K562 (cell line): ENCODE measurements at regions not wholly inside any gene's neighbourhood (a gene's known extent, or its start where the extent isn't known, plus 50 kb on each side); places are given as distances from the start of the nearest gene placed in this dataset.

Experiments
- ATAC-seq: fragments of 200-7000 bp; cut with Tn5 transposase; 3 replicates; pipeline ENCODE4 v1.9.1; 2020; ENCODE audit warnings: moderate library complexity
- BruUV-seq: library from RNA; stranded (reverse); fragments of 400-500 nt; replicated peaks from 2 replicates; lab custom pipeline; 2021; lab: Mats Ljungman, UMichigan
- CTCF ChIA-PET: fragments of 300-600 bp; formaldehyde crosslinking; extraction: SDS; loops from one replicate; lab custom pipeline; 2021; ENCODE audit warnings: low intra/inter-chr PET ratio; lab: Yijun Ruan, JAX
- POLR2A ChIA-PET: fragments of 300-600, 350-650 bp; sonication (Branson Sonifier 250); formaldehyde crosslinking; extraction: SDS; loops from one replicate; lab custom pipeline; 2021; ENCODE audit warnings: antibody characterized with exemption, inconsistent platforms; lab: Yijun Ruan, JAX
- DNase-seq, 4 experiments: peaks; one replicate each; pipeline versions ENCODE4 v3.0.0 to v3.0.0-alpha.2; 2011 to 2018; ENCODE audit warnings: low spot score in 3 of 4, mixed read lengths in 3 of 4; ENCODE audit errors: extremely low read depth in 1 of 4
- FAIRE-seq: peaks from 2 replicates; lab custom pipeline; 2011; peaks lifted over from hg19 to GRCh38; lab: Jason Lieb, UNC
- H2AFZ ChIP-seq: 2 replicates; pipeline ENCODE4 v1.6.0; 2011; ENCODE audit warnings: low read depth, low read length, control low read depth, inconsistent platforms
- H3K27ac ChIP-seq: fragments of 200-600 bp; 3 replicates; pipeline ENCODE4 v1.8.0; 2011; ENCODE audit warnings: low read depth, mild to moderate bottlenecking, control low read depth, inconsistent platforms, low read length, moderate library complexity, mixed read lengths; ENCODE audit errors: extremely low read depth
- H3K27me3 ChIP-seq, 2 experiments: fragments of 300-600 bp in 1 of 2; 2 replicates in 1 of 2; 3 replicates in 1 of 2; pipeline versions ENCODE4 v1.6.0 to v1.8.0; 2011; ENCODE audit warnings: inconsistent platforms in 2 of 2, low read length in 2 of 2, mild to moderate bottlenecking in 1 of 2, mixed read lengths in 1 of 2, moderate library complexity in 1 of 2; ENCODE audit not compliant: control insufficient read depth in 2 of 2, insufficient read depth in 2 of 2
- H3K36me3 ChIP-seq: fragments of 300-600 bp; 3 replicates; pipeline ENCODE4 v1.8.0; 2011; ENCODE audit warnings: mild to moderate bottlenecking, low read length, inconsistent platforms; ENCODE audit not compliant: control insufficient read depth, insufficient read depth
- H3K4me1 ChIP-seq, 2 experiments: fragments of 200-600 bp in 1 of 2; replicated peaks in 1 of 2; 2 replicates in 1 of 2; 3 replicates in 1 of 2; pipeline versions ENCODE4 v1.5.1 to v1.8.0; 2011; ENCODE audit warnings: inconsistent platforms in 2 of 2, low read length in 2 of 2, mild to moderate bottlenecking in 1 of 2, mixed read lengths in 1 of 2, moderate library complexity in 1 of 2; ENCODE audit not compliant: control insufficient read depth in 2 of 2, insufficient read depth in 2 of 2
- H3K4me2 ChIP-seq: 2 replicates; pipeline ENCODE4 v1.6.1; 2011; ENCODE audit warnings: low read length, control low read depth, inconsistent platforms, mixed read lengths; ENCODE audit not compliant: insufficient read depth
- H3K4me3 ChIP-seq: fragments of 200-600 bp; sonication (generic), shearing (Covaris generic); 2 replicates; pipeline ENCODE4 v1.5.1; 2016; ENCODE audit warnings: control low read depth, inconsistent platforms
- H3K79me2 ChIP-seq: fragments of 200-600 bp; 3 replicates; pipeline ENCODE4 v1.8.0; 2011; ENCODE audit warnings: low read length, inconsistent platforms; ENCODE audit not compliant: control insufficient read depth, insufficient read depth
- H3K9ac ChIP-seq, 2 experiments: 2 replicates each; pipeline versions ENCODE4 v1.6.0 to v1.6.1; 2011; ENCODE audit warnings: low read depth in 2 of 2, low read length in 2 of 2, control low read depth in 1 of 2, inconsistent platforms in 1 of 2, mild to moderate bottlenecking in 1 of 2, mixed read lengths in 1 of 2; ENCODE audit not compliant: insufficient read depth in 1 of 2
- H3K9me1 ChIP-seq: one replicate; pipeline ENCODE4 v1.6.0; 2011; ENCODE audit warnings: inconsistent platforms, mild to moderate bottlenecking, low read length, moderate library complexity; ENCODE audit not compliant: control insufficient read depth, insufficient read depth
- H3K9me3 ChIP-seq: replicated peaks from 2 replicates; pipeline ENCODE4 v1.5.1; 2011; ENCODE audit warnings: low read depth, low read length, inconsistent platforms; ENCODE audit not compliant: control insufficient read depth, insufficient read depth
- H4K20me1 ChIP-seq: replicated peaks from 2 replicates; pipeline ENCODE4 v1.6.1; 2011; ENCODE audit warnings: low read length, inconsistent platforms, mixed read lengths; ENCODE audit not compliant: control insufficient read depth, insufficient read depth
- CXXC5 ChIP-seq: fragments of 250-450 bp; sonication (Bioruptor Pico); IDR thresholded peaks from 2 replicates; pipeline ENCODE4 v1.8.0; 2022; ENCODE audit warnings: inconsistent platforms, mild to moderate bottlenecking, moderate library complexity
- E2F5 ChIP-seq: sonication (generic); formaldehyde crosslinking; IDR thresholded peaks from 2 replicates; pipeline ENCODE4 v1.8.0; 2022; ENCODE audit warnings: mild to moderate bottlenecking, missing genetic modification reagents
- ELF1 ChIP-seq: fragments of 200-800 bp; sonication (Bioruptor generic); IDR thresholded peaks from 2 replicates; pipeline ENCODE4 v1.6.1; 2016; ENCODE audit warnings: missing genetic modification characterization, missing compliant biosample characterization
- EP300 ChIP-seq: IDR thresholded peaks from 2 replicates; pipeline ENCODE4 v1.6.1; 2012; ENCODE audit warnings: low read length, improper control_type of control experiment
- FUS ChIP-seq: fragments of 200-400 bp; formaldehyde crosslinking; optimal IDR thresholded peaks from 2 replicates; pipeline ENCODE3; 2017; ENCODE audit warnings: low read depth, low read length
- KLF13 ChIP-seq: fragments of 450-650 bp; IDR thresholded peaks from 2 replicates; pipeline ENCODE4 v1.6.1; 2016; ENCODE audit warnings: missing genetic modification characterization, low read depth, mild to moderate bottlenecking, missing compliant biosample characterization, moderate library complexity, borderline replicate concordance
- LARP7 ChIP-seq: fragments of 450-650 bp; IDR thresholded peaks from 2 replicates; pipeline ENCODE4 v1.6.1; 2016
- MAX ChIP-seq: sonication (generic); formaldehyde crosslinking; IDR thresholded peaks from 2 replicates; pipeline ENCODE4 v1.9.0; 2022; ENCODE audit warnings: mild to moderate bottlenecking, missing genetic modification reagents
- PHF21A ChIP-seq: fragments of 450-650 bp; IDR thresholded peaks from 2 replicates; pipeline ENCODE4 v1.6.1; 2017; ENCODE audit warnings: low read depth, borderline replicate concordance
- WHSC1 ChIP-seq: IDR thresholded peaks from one replicate; pipeline ENCODE4 v1.6.1; 2012; ENCODE audit warnings: low read length, control low read depth, inconsistent platforms
- YY1 ChIP-seq, 3 experiments: IDR thresholded peaks; 2 replicates each; pipeline ENCODE4 v1.6.1; 2011; ENCODE audit warnings: low read length in 2 of 3, mild to moderate bottlenecking in 2 of 3, moderate library complexity in 2 of 3, borderline replicate concordance in 1 of 3, control low read depth in 1 of 3, low read depth in 1 of 3; ENCODE audit not compliant: insufficient read depth in 3 of 3, insufficient replicate concordance in 2 of 3, control insufficient read depth in 1 of 3, insufficient read length in 1 of 3; ENCODE audit errors: extremely low read depth in 1 of 3
- ZBTB26 ChIP-seq: fragments of 450-650 bp; formaldehyde crosslinking; IDR thresholded peaks from 2 replicates; pipeline ENCODE4 v1.4.0; 2022; ENCODE audit warnings: missing genetic modification characterization
- ZC3H8 ChIP-seq: fragments of 450-650 bp; IDR thresholded peaks from 2 replicates; pipeline ENCODE4 v1.6.1; 2017
- ZFP30 ChIP-seq: fragments of 250-450 bp; sonication (Bioruptor Pico); IDR thresholded peaks from 2 replicates; pipeline ENCODE4 v1.8.0; 2022; ENCODE audit warnings: moderate library complexity, mild to moderate bottlenecking, inconsistent platforms, borderline replicate concordance
- WGBS: fragments of 100-300 bp; shearing (Covaris generic); methylation state at CpG from one replicate; pipeline ENCODE4 v1.1.6; 2016; ENCODE audit warnings: low coverage, mixed read lengths; ENCODE audit not compliant: insufficient coverage; ENCODE audit errors: missing lambda C conversion rate; 5-methylcytosine and 5-hydroxymethylcytosine counted together
- in situ Hi-C: fragments of 300-500 bp; cut with MboI; formaldehyde crosslinking; loops from 4 replicates; pipeline ENCODE4 v1.15.0; 2018; ENCODE audit warnings: inconsistent platforms, mixed read lengths
- intact Hi-C: fragments of 100-400 bp; cut with micrococcal nuclease; formaldehyde crosslinking; loops from 2 replicates; pipeline ENCODE4 v1.14.2; 2022
- TF ChIP-seq, protein P1 (sequence below): sonication (generic); formaldehyde crosslinking; IDR thresholded peaks from 2 replicates; pipeline ENCODE4 v1.8.1; 2023; ENCODE audit warnings: mild to moderate bottlenecking, missing genetic modification reagents

DNA sequence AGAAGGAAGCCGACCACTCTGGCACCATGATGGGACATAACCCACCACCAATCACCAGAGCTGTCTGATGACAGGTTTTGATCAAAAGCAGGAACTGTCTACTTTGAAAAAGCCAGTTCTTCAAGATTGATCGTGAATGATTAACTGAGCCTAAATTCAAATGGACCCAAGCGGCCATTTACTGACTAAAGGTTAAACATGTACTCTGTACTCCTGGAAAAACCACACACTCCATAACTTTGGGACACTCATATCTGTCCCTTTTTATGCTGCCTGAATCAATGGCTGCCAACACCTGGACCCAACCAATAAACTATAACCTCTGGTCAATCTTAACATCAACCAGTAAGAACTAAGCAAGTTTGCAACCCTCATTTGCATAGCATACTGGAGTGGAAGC lies 206.6 kb downstream of the URB2 start:
- ChIA-PET POLR2A (no interaction called here), CTCF (no interaction called here)
- H3K27me3 ChIP-seq: peaks cover 7 to 8% of the 10 kb centered on the region in 2 experiments; a peak in 2 of 5 replicates
- H4K20me1 ChIP-seq: no peaks in the 10 kb centered on the region
- intact Hi-C loops (no loop called here), in situ Hi-C loops (no loop called here)
- no TSS peak for BruUV-seq
- no peaks in the 10 kb centered on the region for H3K9me3 ChIP-seq
- H3K4me1 ChIP-seq: no peaks in the 10 kb centered on the region
- no peaks in the 10 kb centered on the region for H3K36me3 ChIP-seq
- no peak for ATAC-seq
- no peak for TF ChIP-seq ZFP30 (CRISPR knock-in tag)
- no peak for TF ChIP-seq EP300
- no peak for TF ChIP-seq ZC3H8
- TF ChIP-seq ELF1 (tag): no peak
- TF ChIP-seq MAX (CRISPR knock-in tag): no peak
- TF ChIP-seq FUS: no peak
- TF ChIP-seq WHSC1: no peak
- no peak for TF ChIP-seq CXXC5
- TF ChIP-seq LARP7: no peak
- TF ChIP-seq, protein P1, sequence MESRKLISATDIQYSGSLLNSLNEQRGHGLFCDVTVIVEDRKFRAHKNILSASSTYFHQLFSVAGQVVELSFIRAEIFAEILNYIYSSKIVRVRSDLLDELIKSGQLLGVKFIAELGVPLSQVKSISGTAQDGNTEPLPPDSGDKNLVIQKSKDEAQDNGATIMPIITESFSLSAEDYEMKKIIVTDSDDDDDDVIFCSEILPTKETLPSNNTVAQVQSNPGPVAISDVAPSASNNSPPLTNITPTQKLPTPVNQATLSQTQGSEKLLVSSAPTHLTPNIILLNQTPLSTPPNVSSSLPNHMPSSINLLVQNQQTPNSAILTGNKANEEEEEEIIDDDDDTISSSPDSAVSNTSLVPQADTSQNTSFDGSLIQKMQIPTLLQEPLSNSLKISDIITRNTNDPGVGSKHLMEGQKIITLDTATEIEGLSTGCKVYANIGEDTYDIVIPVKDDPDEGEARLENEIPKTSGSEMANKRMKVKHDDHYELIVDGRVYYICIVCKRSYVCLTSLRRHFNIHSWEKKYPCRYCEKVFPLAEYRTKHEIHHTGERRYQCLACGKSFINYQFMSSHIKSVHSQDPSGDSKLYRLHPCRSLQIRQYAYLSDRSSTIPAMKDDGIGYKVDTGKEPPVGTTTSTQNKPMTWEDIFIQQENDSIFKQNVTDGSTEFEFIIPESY: no peak
- no peak for TF ChIP-seq E2F5 (CRISPR knock-in tag)
- no peak for TF ChIP-seq KLF13 (tag)
- no peak for TF ChIP-seq PHF21A
- TF ChIP-seq ZBTB26 (CRISPR knock-in tag): no peak
- TF ChIP-seq YY1 (IDR thresholded peaks at IDR 0.05; ENCODE audit: borderline replicate concordance in 1 of 3, control insufficient read depth in 1 of 3, extremely low read depth in 1 of 3, insufficient read depth in 3 of 3, insufficient read length in 1 of 3, insufficient replicate concordance in 2 of 3, low read depth in 1 of 3, low read length in 2 of 3): no peak
- no peak overlapping the region for H2AFZ ChIP-seq
- H3K27ac ChIP-seq: no peak overlapping the region
- no peak for DNase-seq
- no peaks in the 10 kb centered on the region for H3K9me1 ChIP-seq
- no peaks in the 10 kb centered on the region for H3K79me2 ChIP-seq
- WGBS: 0% methylated on average over 3 of the region's 3 CpGs
- no peak overlapping the region for H3K9ac ChIP-seq
- H3K4me3 ChIP-seq: no peak overlapping the region
- FAIRE-seq: no peak
- no peak overlapping the region for H3K4me2 ChIP-seq
